NCI-H2171 treated with DMSO at 0.1 percent for 48 hours (cell line): ENCODE measurements at regions not wholly inside any gene's neighbourhood (a gene's known extent, or its start where the extent isn't known, plus 50 kb on each side); places are given as distances from the start of the nearest gene placed in this dataset.
"Not testable (repeated sequence)": the region's sequence is repeated elsewhere in the genome, so short reads cannot be mapped to it uniquely, and the experiment has no call there.

ENCODE experiments used
- DNase-seq: peaks from one replicate; lab custom pipeline; 2025; lab: John Stamatoyannopoulos, UW

GRCh38 chr7:149604521-149604920 lies 106.9 kb upstream of the ZNF746 start:
- no peak for DNase-seq

GRCh38 chr7:149600669-149601330 lies 103.2 kb upstream of the ZNF746 start:
- not testable (repeated sequence) for DNase-seq

GRCh38 chr7:149599636-149600206 lies 102.1 kb upstream of the ZNF746 start:
- DNase-seq = no peak

GRCh38 chr7:149598721-149599308 lies 101.2 kb upstream of the ZNF746 start:
- DNase-seq = no peak

GRCh38 chr7:149597789-149598188 lies 100.2 kb upstream of the ZNF746 start:
- not testable (repeated sequence) for DNase-seq

GRCh38 chr7:149595541-149595940 lies 97.9 kb upstream of the ZNF746 start:
- no peak for DNase-seq

- no peak for DNase-seq
These were observed 97.5 kb upstream of the ZNF746 start for GRCh38 chr7:149595078-149595477.

GRCh38 chr7:149588930-149589329 lies 91.3 kb upstream of the ZNF746 start:
- DNase-seq = no peak

GRCh38 chr7:149586646-149587645 lies 89.3 kb upstream of the ZNF746 start:
- DNase-seq = no peak

- DNase-seq = no peak
These were observed 86.9 kb upstream of the ZNF746 start for GRCh38 chr7:149584530-149584929.

- DNase-seq = no peak
These were observed 86.4 kb upstream of the ZNF746 start for GRCh38 chr7:149584009-149584408.

GRCh38 chr7:149580328-149580727 lies 82.7 kb upstream of the ZNF746 start:
- no peak for DNase-seq

- not testable (repeated sequence) for DNase-seq
These were observed 81.8 kb upstream of the ZNF746 start for GRCh38 chr7:149579365-149579764.

GRCh38 chr7:149574428-149574827 lies 76.8 kb upstream of the ZNF746 start:
- not testable (repeated sequence) for DNase-seq

- no peak for DNase-seq
These were observed 75.9 kb upstream of the ZNF746 start for GRCh38 chr7:149573519-149573918.

- DNase-seq = not testable (repeated sequence)
These were observed 75.3 kb upstream of the ZNF746 start for GRCh38 chr7:149572920-149573319.

GRCh38 chr7:149570784-149571183 lies 73.2 kb upstream of the ZNF746 start:
- DNase-seq = no peak

GRCh38 chr7:149569726-149570422 lies 72.3 kb upstream of the ZNF746 start:
- DNase-seq = no peak

GRCh38 chr7:149569025-149569725 lies 71.6 kb upstream of the ZNF746 start:
- DNase-seq = no peak

GRCh38 chr7:149568218-149568617 lies 70.6 kb upstream of the ZNF746 start:
- DNase-seq = no peak

GRCh38 chr7:149566103-149566502 lies 68.5 kb upstream of the ZNF746 start:
- DNase-seq = no peak
